DMS114 treated with DMSO at 0.1 percent for 48 hours (cell line): ENCODE measurements at regions not wholly inside any gene's neighbourhood (a gene's known extent, or its start where the extent isn't known, plus 50 kb on each side); places are given as distances from the start of the nearest gene placed in this dataset.
"Not testable (repeated sequence)": the region's sequence is repeated elsewhere in the genome, so short reads cannot be mapped to it uniquely, and the experiment has no call there.

ENCODE experiments used
- DNase-seq: peaks from one replicate; lab custom pipeline; 2025; ENCODE audit not compliant: unreplicated experiment; lab: John Stamatoyannopoulos, UW

DNA sequence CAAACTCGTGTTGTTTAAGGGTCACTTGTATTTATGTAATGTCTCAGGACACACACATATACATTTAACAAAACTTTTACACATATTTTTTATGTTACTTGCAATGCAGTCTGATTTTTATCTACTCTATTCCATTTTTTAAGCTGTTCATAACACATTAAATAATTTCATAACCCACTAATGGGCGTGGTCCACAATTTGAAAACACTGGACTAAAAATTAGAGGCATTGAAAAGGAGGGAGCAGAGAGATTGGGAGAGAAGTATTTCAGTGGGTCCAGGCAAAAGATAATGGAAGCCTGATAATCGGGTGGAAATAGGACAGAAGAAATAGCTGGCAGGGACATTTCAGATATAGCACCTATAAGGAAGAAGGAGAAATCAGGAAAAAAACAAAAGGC, 597.3 kb upstream of the CLINT1 start:
- no peak for DNase-seq

DNA sequence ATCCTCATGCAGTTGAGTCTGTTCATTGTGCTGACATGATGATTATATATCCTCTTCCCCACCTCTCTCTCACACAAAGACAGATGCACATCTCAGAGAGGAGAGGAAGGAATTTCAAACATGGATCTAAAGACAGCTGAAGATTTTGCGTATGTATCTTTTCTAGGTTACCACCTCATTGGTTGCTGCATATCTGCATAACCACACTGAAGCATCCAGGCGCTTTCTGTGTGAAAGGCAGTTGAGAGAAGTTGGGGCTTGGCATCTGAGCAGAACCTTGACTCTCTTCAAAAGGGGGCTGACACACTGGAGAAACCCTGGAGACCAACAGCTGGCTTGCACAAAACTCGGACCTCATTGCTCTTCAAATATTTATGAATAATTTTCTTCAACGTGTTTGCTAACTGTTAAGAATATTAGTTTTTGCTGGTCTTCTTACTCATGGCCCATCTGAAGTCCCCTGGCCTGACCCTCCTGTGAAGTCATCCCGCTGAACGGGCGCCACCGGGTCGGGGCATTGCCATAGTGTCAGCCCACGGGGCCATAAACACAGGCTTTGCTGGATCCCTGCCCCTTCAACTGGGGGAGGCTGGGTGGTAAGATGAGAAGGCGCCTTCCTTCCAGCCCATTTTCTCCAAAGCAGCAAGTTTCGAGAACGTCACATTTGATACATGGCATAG, 593.2 kb upstream of the CLINT1 start:
- DNase-seq, result no peak

DNA sequence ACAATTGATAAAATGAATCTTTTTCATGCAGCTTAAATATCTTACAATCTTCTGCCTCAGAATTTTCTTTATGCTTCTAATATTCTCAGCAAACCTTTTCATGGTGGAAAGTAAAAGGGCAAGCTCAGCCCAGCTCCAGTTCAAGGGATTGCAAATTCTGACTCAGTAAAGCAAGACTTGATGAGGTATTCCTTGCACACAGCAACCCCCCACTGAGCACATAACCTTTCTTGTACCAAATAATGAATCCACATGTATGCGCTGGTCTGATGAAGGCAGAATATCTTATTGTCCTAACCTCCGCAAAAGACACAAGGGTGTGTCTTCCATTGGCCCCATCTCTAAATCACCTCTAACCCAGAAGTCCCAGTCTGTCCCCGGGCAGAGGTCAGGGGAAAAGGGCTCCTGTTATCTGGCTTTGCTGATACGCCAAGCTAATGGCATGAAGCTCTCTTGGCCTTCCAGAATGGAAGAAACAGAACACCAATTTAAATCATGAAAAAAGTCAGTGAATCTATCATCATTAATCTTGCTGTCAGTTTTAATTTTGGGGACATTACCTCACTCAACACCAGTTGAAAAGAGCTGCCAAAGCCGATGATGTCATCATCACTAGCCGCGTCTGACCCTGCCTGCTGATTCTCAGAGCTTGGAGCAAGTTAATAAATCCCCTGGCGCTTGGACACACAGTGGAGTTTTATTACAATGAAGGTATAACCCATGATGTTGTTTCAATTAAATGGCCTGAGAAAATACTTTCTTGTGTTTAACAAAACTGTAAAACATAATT, 592.5 kb upstream of the CLINT1 start:
- no peak for DNase-seq

DNA sequence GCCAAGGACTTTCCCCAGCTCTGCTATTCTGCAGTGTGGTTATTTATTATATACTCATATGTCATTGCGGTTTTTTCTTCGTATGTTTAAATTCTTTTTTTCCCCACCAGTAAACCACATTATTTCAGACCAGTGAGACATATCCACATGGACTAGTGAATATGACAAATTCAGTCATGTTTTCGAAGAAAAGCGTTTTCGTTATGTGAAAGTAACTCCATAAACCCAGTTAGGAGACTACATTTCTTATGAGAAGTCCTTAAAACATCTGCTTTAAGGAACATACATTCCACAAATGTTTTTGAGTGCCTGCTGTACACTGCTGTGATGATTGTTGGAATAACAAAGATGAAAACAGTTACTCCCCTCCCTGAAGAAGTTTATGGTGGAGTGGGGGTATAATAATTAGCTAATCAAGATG, 591.8 kb upstream of the CLINT1 start:
- DNase-seq, result no peak

DNA sequence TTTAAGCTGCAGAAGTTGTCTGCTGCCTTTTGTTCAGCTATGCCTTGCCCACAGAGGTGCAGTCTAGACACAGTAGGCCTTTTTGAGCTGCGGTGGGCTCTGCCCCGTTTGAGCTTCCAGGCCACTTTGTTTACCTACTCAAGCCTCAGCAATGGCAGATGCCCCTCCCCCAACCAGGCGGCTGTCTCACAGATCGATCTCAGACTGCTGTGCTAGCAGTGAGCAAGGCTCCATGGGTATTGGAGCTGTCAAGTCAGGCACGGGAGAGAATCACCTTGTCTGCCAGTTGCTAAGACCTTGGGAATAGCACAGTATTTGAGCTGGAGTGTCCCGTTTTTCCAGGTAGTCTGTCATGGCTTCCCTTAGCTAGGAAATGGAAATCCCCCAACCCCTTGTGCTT, 587.8 kb upstream of the CLINT1 start:
- DNase-seq, result not testable (repeated sequence)

DNA sequence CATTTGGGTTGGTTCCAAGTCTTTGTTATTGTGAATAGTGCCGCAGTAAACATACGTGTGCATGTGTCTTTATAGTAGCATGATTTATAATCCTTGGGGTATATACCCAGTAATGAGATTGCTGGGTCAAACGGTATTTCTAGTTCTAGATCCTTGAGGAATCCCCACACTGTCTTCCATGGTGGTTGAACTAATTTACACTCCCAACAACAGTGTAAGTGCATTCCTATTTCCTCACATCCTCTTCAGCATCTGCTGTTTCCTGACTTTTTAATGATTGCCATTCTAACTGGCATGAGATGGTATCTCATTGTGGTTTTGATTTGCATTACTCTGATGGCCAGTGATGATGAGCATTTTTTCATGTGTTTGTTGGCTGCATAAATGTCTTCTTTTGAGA, 580.3 kb upstream of the CLINT1 start:
- DNase-seq, result not testable (repeated sequence)

DNA sequence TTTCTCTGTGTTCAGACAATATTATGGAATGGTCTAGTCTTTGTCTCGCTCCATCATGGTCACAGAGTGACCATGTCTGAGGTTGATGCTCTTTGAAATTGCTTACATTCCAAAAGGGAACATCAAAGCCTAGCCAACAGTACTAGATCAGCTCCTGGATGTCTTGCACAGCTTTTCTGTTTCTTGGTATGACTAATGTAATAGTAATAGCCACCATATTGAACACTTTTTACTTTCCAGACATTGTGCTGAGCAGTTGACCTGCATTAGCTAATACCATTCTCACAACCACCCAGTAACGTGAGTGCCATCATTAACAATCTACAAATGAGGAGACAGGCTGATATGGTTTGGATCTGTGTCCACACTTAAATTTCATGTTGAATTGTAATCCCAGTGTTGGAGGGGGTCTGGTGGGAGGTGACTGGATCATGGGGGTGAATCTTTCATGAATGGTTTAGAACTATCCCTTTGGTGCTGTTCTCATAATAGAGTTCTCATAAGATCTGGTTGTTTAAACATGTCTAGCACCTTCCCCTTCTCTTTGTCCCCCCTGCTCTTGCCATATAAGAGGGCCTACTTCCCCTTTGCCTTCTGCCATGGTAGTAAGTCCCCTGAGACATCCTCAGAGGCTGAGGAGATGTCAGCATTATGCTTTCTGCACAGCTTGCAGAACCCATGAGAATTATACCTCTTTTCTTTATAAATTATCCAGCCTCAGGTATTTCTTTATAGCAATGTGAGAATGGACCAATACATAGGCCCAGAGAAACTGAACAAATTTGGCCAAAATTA, 577.5 kb upstream of the CLINT1 start:
- DNase-seq, result no peak

DNA sequence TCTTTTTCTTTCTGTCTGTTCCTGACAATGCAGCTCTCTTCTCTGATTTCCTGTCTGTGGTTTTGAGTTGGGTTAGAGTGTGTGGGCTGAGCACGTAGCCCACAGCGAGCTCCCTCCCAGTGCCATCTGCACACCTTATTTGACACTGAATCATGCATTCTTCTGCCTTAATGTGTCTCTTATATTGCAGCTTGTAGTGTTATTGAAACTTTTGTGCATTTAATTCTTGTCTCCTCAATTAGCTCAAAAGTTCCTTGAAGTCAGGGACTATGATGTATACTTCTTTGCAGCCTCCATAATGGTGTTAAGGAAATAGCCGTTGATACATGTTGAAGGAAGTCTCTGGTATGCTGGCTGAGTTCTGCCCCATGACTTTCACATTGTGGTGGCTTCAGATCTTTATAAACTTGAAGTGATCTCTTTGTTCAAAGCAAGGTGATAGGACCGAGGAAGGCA, 576.2 kb upstream of the CLINT1 start:
- DNase-seq, result no peak

DNA sequence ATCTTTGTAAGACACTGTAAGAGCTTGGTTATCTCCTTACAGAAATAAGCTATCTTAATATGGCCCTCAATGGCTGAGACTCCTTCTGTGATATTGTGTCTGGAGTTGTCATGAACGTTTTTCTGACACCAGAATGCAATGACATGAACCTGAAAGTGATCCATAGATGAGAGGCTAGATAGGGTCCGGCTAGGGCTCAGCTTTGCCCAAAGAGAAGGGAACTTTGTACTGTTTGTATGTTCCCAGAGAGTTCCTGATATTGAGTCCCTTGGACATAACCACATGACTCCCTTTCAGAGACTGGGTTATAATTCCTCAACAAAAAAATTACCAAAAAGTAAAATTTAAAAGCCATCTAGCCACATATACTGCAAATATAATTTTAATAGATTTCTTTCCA, 575.8 kb upstream of the CLINT1 start:
- DNase-seq, result no peak

DNA sequence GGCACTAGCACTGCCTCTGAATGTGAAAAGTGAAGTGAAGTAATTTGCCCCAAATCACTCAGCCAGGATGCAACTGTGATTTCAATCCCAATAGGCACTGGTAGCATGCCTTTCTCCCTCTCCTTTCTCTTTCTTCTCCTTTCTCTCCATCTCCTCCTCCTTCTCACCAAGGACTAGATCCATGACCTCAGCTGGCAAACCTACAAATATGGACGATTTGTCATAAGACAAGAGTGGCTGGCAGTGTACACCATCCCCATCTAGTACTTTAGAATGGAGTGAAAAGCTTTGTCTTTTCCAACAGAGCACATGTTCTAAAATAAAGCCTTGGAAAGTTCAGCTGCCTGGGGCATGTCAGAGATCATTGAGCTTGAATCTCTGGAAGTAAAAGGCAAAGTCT, 574.7 kb upstream of the CLINT1 start:
- DNase-seq, result no peak

DNA sequence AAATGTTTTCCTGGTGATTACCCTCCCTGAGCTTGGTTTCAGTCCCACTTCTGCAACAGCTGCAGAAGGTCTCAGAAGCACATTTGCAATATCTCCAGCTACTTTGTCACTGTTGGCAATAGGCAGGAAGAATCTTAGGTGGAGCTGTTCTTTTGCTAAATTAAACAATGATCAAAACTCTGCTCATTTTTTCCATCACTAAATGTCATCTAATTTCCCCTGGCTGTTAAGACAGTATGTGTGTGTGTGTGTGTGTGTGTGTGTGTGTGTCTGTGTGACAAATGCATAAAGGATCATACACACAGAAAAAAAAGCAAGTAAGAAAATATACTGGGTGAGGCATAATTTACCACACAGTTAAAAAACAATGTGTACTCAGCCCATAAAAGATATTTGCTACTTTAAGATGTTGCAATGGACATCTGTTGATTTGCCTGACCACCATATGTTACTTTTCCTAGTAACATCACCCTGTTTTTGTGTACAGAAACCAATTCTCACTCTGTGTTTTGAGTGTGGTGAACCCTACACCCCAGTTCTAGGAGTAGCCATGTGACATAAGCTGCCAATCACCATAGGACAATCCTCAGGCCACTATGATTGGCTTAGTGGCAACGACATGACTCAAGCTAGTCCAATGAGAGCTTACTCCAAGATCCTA, 572.6 kb upstream of the CLINT1 start:
- no peak for DNase-seq

DNA sequence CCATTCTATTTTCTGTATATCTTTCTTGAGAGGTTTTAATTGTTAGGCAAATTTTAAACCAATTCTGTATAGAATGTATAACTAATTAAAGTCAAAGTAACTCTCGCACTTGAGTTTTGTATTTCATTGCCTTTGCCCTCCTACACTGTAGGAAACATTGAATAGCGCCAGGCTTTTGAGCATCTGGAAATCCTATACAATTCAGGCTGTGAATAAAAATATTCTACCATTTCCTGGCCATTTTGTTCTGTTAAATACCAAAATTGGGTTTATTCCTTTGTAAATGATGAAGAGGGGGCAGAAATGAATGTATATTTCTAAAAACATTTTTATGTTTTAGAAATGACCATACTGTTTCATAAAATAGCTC, 571.8 kb upstream of the CLINT1 start:
- DNase-seq, result no peak

DNA sequence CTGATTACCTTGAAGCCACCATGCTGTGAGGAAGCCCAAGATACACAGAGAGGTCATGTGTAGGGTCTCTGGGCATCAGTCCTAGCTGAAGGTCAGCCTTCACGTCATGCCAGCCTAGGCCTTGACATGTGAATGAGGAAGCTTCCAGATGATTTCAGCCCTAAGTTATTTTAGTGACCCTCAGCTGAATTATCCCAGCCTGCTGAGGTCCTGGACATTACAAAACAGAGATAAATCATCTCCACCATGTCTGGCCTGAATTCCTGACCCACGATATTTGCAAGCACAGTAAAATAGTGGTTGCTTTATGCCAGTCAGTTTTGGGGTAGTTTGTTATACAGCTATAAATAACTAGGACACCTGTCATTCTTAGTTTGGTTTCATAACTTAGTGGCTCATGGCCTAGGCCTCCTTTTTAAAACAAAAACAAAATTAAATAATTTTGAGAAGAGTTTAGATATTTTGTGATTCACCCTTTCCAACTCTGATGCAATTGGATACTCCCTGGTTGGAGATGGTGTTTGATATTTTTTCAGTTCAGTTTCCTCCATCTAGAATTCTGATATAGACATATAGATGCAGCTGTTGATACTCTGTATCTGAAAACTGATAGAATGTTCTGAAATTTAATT, 571.3 kb upstream of the CLINT1 start:
- no peak for DNase-seq

DNA sequence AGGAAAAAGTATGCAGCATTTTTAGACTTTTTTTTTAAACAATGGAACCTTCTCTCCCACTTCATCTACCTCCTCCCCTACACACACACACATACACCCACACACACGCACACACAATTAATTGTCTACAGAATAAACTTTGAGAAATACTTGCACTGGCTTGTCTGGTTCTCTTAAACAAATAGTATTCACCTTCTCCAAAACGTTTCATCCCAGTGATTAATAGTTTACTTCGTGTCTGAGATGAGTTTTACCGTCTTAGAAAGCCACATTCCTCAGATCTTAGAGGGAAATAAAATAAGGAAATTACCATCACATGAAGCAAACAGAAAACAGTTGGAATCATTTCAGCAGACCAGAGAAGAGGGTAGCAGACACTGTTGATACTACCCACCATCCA, 570.6 kb upstream of the CLINT1 start:
- DNase-seq, result no peak

DNA sequence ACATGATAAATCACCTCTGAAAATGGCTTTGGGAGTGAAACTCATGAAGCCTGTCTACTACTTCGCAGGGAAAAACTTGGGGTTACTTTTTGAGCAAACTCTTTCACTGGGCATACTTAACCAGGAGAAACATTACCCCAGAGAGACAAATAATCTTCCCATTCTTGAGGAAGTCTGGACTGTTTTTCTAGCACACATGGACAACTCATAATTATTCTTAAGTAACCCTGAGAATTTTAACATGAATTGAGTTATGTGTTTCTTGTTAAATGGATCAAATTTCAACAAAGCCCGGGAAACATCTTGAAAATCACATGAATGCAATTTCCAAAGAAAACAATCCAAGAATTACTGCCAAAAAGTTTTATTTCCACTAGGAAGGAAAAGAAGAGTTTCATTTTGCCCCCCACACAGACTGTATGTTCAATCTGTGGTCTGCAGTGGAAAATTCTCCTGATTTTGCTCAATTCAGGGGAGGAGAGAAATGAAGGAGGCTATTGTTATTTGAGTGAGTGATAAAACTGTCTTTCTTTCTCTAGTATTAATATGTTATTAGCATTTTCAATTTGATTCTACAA, 564.8 kb upstream of the CLINT1 start:
- no peak for DNase-seq

DNA sequence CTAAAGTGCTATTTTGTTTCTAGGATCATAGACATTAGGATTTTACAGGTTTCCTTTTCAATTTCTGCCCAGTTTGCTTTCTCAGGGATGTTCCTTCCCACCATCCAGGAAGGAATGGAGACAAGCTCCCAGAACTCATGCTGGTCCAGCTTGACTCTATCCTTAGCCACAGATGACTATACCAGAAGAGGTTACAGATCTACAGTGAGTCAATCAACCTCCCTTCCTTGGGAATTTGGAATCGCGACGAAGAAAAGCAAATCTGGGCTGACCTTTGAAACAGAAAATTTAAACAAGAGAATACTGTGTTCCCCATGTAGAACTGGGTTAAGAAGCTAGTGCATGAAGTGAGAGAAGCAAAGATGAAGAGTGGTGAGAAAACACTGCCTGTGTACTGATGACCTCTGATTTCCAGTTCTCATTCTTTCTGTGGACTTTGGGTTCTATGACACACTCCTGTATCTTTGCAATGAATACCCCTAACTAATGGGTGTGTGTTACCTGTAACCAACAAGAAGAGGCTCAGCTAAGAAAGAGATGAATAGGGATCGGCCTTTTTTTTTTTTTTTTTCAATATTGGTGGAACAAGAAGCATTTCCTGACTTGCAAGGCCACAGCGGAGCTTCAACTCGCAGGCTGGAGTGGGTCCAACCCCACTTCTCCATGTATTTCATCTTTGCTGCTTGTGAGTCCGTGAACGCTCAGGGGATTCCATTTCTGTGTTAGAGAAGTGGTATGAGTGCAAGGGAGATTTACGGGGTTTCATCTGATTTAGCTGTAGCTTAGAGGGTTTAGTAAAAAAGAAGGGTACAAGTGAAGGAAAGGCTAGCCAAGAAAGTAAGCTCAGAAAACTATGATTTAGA, 563.9 kb upstream of the CLINT1 start:
- no peak for DNase-seq

DNA sequence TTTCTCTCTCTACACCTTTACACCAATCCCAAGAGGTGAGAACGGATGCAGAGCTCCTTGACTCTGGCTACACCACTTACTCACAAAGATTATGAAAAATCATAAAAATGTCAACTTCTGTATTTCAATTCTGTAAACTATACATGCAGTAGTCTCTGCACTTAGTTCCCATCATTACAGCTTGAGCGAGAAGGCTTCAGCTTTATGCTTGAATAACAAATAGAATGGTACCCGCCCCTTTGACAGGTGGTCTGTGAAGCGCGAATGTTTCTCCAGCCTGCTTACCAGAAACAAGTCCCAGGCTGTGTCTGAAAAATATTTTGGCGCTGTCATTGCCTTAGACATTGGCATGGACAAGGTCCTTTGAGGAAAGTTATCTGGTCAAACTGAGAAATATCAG, 562.4 kb upstream of the CLINT1 start:
- DNase-seq, result no peak

DNA sequence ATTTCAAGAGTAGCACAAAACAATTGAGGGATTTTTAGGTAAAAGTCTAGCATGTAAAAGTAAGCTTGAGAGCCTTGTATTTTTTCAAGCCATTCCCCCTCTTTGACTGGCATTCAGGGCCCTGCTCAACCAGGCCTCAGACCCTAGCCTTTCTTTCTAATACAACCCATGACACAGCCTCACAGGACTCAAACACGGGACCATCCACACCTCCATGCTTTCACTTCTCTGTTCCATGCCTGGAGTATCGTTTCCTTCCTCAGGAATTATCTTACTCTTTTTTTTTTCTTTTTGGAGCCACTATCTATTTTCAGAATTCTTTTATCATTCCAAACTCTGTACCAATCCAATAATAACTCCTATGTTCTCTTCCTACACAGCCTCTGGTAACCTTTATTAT, 560.2 kb upstream of the CLINT1 start:
- DNase-seq, result no peak

DNA sequence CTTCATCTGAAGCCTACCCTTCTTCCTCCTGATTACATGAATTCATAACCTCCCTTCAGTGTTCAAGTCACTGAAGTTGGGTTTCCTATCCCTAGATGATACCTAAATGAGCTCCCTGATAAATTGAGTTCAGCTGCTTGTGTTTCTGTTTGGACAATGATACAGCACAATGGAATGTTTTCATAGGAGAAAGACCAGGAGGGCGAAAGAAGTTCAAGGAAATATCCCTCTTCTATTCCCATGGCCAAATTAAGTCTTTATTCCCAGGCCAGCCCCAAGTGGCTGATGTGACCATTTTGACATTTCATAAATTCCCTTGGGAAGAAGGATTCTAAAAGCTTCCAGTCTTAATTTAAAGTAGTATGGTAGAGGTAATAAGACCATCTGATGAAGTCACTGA, 555.8 kb upstream of the CLINT1 start:
- no peak for DNase-seq

DNA sequence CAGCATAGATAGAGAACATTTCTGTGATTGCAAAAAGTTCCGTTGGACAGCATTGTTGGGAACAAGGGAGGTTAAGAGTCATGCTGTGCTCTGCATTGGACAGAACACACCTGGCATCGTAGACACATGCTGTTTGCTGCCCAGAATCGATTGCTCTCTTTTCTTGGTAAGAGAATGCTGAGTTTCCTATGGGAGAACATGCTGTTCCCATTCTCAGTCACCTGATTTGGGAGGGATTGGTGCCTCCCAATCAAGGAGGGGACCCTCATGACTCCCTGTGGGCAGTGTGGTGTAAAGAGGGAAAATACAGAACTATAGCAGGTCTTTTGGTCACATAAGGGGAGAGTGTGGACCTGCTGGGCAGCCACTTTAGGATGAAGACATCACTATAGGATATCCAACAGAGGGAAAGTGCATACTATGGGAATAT, 555.4 kb upstream of the CLINT1 start:
- no peak for DNase-seq
